Ishikawa (cell line): ENCODE measurements at regions not wholly inside any gene's neighbourhood (a gene's known extent, or its start where the extent isn't known, plus 50 kb on each side); places are given as distances from the start of the nearest gene placed in this dataset.

ENCODE experiments used
- CEBPB ChIP-seq: IDR thresholded peaks from 2 replicates; pipeline ENCODE4 v1.6.1; 2012
- CREB1 ChIP-seq: IDR thresholded peaks from 2 replicates; pipeline ENCODE4 v1.6.1; 2012; ENCODE audit warnings: low read depth
- EGR1 ChIP-seq: IDR thresholded peaks from 2 replicates; pipeline ENCODE4 v1.6.1; 2012
- EP300 ChIP-seq: IDR thresholded peaks from 2 replicates; pipeline ENCODE4 v1.6.1; 2012; ENCODE audit warnings: borderline replicate concordance
- FOXM1 ChIP-seq: IDR thresholded peaks from 2 replicates; pipeline ENCODE4 v1.6.1; 2012; ENCODE audit warnings: low read depth, borderline replicate concordance
- MAX ChIP-seq: IDR thresholded peaks from 2 replicates; pipeline ENCODE4 v1.6.1; 2012
- NFIC ChIP-seq: IDR thresholded peaks from 2 replicates; pipeline ENCODE4 v1.6.1; 2012
- RAD21 ChIP-seq: IDR thresholded peaks from 2 replicates; pipeline ENCODE4 v1.6.1; 2012; ENCODE audit warnings: low read depth
- REST ChIP-seq: IDR thresholded peaks from 2 replicates; pipeline ENCODE4 v1.6.1; 2012; ENCODE audit warnings: low read depth, mild to moderate bottlenecking
- TAF1 ChIP-seq: IDR thresholded peaks from 2 replicates; pipeline ENCODE4 v1.6.1; 2012; ENCODE audit warnings: low read depth, mild to moderate bottlenecking
- TCF12 ChIP-seq: IDR thresholded peaks from 2 replicates; pipeline ENCODE4 v1.6.1; 2012; ENCODE audit warnings: low read depth
- TEAD4 ChIP-seq: IDR thresholded peaks from 2 replicates; pipeline ENCODE4 v1.6.1; 2012
- USF1 ChIP-seq: IDR thresholded peaks from 2 replicates; pipeline ENCODE4 v1.6.1; 2012
- YY1 ChIP-seq: IDR thresholded peaks from 2 replicates; pipeline ENCODE4 v1.6.1; 2012; ENCODE audit warnings: low read depth
- ZBTB7A ChIP-seq: IDR thresholded peaks from 2 replicates; pipeline ENCODE4 v1.6.1; 2012; ENCODE audit warnings: low read depth

GRCh38 chr1:186540521-186540920 is 79.6 kb upstream of the PDC start:
- TF ChIP-seq NFIC (no peak), CREB1 (no peak), TEAD4 (no peak), ZBTB7A (no peak), EP300 (no peak), EGR1 (no peak), TAF1 (no peak), CEBPB (no peak), USF1 (no peak), TCF12 (no peak), RAD21 (no peak), FOXM1 (no peak), REST (no peak), MAX (no peak), YY1 (no peak)

GRCh38 chr1:186536273-186536890 is 75.5 kb upstream of the PDC start:
- TF ChIP-seq CEBPB (no peak), FOXM1 (no peak), USF1 (no peak), EGR1 (no peak), CREB1 (no peak), REST (no peak)

- peak; percentile 49 for TF ChIP-seq NFIC
- no peak for TF ChIP-seq TCF12
Measured at GRCh38 chr1:186535388-186536133, 74.6 kb upstream of the PDC start.

- TF ChIP-seq TAF1 (no peak), EGR1 (no peak), REST (no peak), ZBTB7A (no peak)
Measured at GRCh38 chr1:186534401-186534800, 73.5 kb upstream of the PDC start.

GRCh38 chr1:186532466-186532865 is 71.6 kb upstream of the PDC start:
- no peak for TF ChIP-seq MAX
- no peak for TF ChIP-seq CREB1
- no peak for TF ChIP-seq TCF12
- TF ChIP-seq FOXM1: no peak
- TF ChIP-seq ZBTB7A: no peak
- no peak for TF ChIP-seq CEBPB
